SK-N-MC (cell line): ENCODE measurements at regions not wholly inside any gene's neighbourhood (a gene's known extent, or its start where the extent isn't known, plus 50 kb on each side); places are given as distances from the start of the nearest gene placed in this dataset.

Source experiments
- EZH2 ChIP-seq: fragments of 200-600 bp; sonication (generic); IDR thresholded peaks from one replicate; pipeline ENCODE4 v1.6.1; 2017; ENCODE audit warnings: antibody characterized with exemption
- FOXP2 ChIP-seq: optimal IDR thresholded peaks from 2 replicates; pipeline ENCODE3; 2011; ENCODE audit warnings: mild to moderate bottlenecking, moderate library complexity; ENCODE audit not compliant: insufficient read depth; ENCODE audit errors: extremely low read length, control extremely low read depth
- POLR2AphosphoS5 ChIP-seq: IDR thresholded peaks from 2 replicates; pipeline ENCODE4 v1.6.1; 2012; ENCODE audit warnings: mild to moderate bottlenecking, low read depth, low read length, borderline replicate concordance

GRCh38 chr4:31194823-31195222 is 474.7 kb downstream of the PCDH7 start:
- TF ChIP-seq POLR2AphosphoS5 (no peak), EZH2 (no peak), FOXP2 (no peak)
